ENCODE measurements at regions not wholly inside any gene's neighbourhood (a gene's known extent, or its start where the extent isn't known, plus 50 kb on each side); places are given as distances from the start of the nearest gene placed in this dataset. TPM values are rescaled to one million over a fixed set of nuclear protein-coding genes. Genes with fewer than 3 reads are reported as not detected.
A peak's percentile ranks its signal among the peaks of the same experiment; 100 is the strongest.
"Not testable (repeated sequence)": the region's sequence is repeated elsewhere in the genome, so short reads cannot be mapped to it uniquely, and the experiment has no call there.

GRCh38 chr4:177246641-177247584, 62.8 kb upstream of the NEIL3 start:
- DNase-seq, result no peak

GRCh38 chr4:177250056-177250696, 59.5 kb upstream of the NEIL3 start:
- DNase-seq, result peak; percentile 6

GRCh38 chr4:177251237-177251636, 58.4 kb upstream of the NEIL3 start:
- no peak for DNase-seq

- DNase-seq, result no peak
These were observed 54.3 kb upstream of the NEIL3 start for GRCh38 chr4:177255359-177255758.

GRCh38 chr4:177256950-177257349, 52.7 kb upstream of the NEIL3 start:
- no peak for DNase-seq

- DNase-seq, result not testable (repeated sequence)
These were observed 50.2 kb upstream of the NEIL3 start for GRCh38 chr4:177259466-177259865.

Small RNA genes in the stretch of these regions (small RNA-seq; reads per million reads assigned to genes)
- not detected for gene RN7SKP136
